AG04450 (cell line): ENCODE measurements at regions not wholly inside any gene's neighbourhood (a gene's known extent, or its start where the extent isn't known, plus 50 kb on each side); places are given as distances from the start of the nearest gene placed in this dataset.

Experiments
- CTCF ChIA-PET: fragments of 300-600, 350-600 bp; formaldehyde crosslinking; extraction: SDS; loops from one replicate; lab custom pipeline; 2022; ENCODE audit warnings: antibody characterized with exemption, inconsistent platforms; lab: Charles Lee
- POLR2A ChIA-PET: fragments of 350-600 bp; formaldehyde crosslinking; extraction: SDS; loops from one replicate; lab custom pipeline; 2021; ENCODE audit warnings: antibody characterized with exemption, inconsistent platforms; lab: Yijun Ruan, JAX
- DNase-seq: peaks from one replicate; pipeline ENCODE4 v3.0.0-alpha.2; 2011; ENCODE audit warnings: low read depth, low spot score
- H3K27ac ChIP-seq: one replicate; pipeline ENCODE4 v1.5.1; 2012; ENCODE audit warnings: low read depth, low read length, control low read depth
- H3K27me3 ChIP-seq: one replicate; pipeline ENCODE4 v1.6.0; 2012; ENCODE audit warnings: low read length; ENCODE audit not compliant: control insufficient read depth, insufficient read depth
- H3K4me3 ChIP-seq: 2 replicates; pipeline ENCODE4 v1.5.1; 2011; ENCODE audit warnings: mild to moderate bottlenecking, low read depth, low read length, control low read depth
- H3K9me3 ChIP-seq: 2 replicates; pipeline ENCODE4 v1.5.1; 2012; ENCODE audit warnings: low read length; ENCODE audit not compliant: control insufficient read depth, insufficient read depth
- TF ChIP-seq, protein P1 (sequence below): IDR thresholded peaks from 2 replicates; pipeline ENCODE4 v1.5.1; 2011; ENCODE audit warnings: low read depth, low read length, control low read depth, inconsistent platforms

DNA sequence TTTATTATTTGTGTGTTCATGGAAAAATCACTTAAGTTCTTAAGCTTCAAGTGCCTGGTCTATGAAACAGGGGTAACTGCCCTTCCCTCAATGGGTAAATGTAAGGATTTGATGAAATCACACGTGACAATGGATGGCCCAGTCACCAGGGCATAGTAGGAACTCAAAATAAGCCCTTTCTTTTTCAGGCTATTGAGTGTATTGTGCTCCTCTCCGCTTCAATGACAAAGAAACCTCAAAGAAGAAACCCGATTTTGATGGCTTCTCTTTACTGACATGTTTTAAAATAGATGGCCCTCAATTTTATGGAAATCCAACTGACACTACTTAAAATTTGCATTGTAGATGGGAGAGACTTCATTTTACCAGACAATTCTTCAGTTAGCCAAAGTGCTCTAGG is 543.5 kb downstream of the OMA1 start:
- Histone ChIP-seq H3K27me3 (no peaks in the 10 kb centered on the region), H3K27ac (no peak overlapping the region), H3K4me3 (no peak overlapping the region), H3K9me3 (no peaks in the 10 kb centered on the region)
- no peak for DNase-seq
- ChIA-PET POLR2A (no interaction called here), CTCF (interaction anchor here (1.5 kb wide), 1 partner anchor 15 kb away, joined by 3 read pairs; no protein-coding TSS in a partner anchor)
- TF ChIP-seq, protein P1, sequence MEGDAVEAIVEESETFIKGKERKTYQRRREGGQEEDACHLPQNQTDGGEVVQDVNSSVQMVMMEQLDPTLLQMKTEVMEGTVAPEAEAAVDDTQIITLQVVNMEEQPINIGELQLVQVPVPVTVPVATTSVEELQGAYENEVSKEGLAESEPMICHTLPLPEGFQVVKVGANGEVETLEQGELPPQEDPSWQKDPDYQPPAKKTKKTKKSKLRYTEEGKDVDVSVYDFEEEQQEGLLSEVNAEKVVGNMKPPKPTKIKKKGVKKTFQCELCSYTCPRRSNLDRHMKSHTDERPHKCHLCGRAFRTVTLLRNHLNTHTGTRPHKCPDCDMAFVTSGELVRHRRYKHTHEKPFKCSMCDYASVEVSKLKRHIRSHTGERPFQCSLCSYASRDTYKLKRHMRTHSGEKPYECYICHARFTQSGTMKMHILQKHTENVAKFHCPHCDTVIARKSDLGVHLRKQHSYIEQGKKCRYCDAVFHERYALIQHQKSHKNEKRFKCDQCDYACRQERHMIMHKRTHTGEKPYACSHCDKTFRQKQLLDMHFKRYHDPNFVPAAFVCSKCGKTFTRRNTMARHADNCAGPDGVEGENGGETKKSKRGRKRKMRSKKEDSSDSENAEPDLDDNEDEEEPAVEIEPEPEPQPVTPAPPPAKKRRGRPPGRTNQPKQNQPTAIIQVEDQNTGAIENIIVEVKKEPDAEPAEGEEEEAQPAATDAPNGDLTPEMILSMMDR = no peak

DNA sequence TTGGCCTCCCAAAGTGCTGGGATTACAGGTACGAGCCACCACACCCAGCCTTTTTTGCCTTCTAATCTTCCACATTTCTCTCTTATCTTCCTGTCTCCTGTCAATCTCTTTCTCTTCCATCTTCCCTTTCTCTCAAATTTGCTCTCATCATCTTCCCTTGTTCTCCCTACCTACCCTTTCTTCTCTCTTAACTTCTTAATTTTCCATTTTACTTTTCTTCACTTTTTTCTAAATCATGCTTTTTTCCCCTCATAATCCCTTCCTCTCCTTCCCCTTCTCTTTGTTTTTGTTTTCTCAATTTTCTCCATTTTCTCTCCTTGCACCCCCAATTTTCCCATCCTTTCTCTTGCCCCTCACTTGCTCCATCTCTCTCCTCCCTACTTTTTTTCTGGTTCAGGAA is 545.7 kb downstream of the OMA1 start:
- Histone ChIP-seq H3K27ac (no peak overlapping the region), H3K4me3 (no peak overlapping the region), H3K27me3 (no peaks in the 10 kb centered on the region), H3K9me3 (no peaks in the 10 kb centered on the region)
- TF ChIP-seq, protein P1 = no peak
- ChIA-PET POLR2A (no interaction called here), CTCF (no interaction called here)
- DNase-seq = no peak

DNA sequence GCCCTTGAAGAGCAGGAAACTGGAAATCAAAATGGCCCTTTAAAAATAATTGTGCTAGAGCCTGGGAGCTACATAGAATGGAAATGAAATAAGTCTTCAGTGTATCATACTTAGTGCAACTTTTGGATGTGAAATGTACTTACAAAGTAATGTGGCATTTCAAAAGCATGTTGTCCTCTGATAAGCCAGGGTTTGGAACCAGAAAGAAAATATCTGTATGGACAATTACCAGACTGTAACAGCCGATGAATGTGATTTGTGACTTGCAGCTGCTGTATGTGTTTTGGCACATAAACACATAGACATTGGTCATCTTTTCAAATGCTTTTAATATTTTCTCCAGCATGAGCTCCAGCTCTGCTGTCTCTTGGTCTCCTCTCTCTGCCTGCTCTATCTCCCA is 546.4 kb downstream of the OMA1 start:
- ChIA-PET CTCF (no interaction called here), POLR2A (no interaction called here)
- H3K9me3 ChIP-seq = no peaks in the 10 kb centered on the region
- TF ChIP-seq, protein P1 = no peak
- no peak overlapping the region for H3K27ac ChIP-seq
- no peaks in the 10 kb centered on the region for H3K27me3 ChIP-seq
- no peak for DNase-seq
- no peak overlapping the region for H3K4me3 ChIP-seq

DNA sequence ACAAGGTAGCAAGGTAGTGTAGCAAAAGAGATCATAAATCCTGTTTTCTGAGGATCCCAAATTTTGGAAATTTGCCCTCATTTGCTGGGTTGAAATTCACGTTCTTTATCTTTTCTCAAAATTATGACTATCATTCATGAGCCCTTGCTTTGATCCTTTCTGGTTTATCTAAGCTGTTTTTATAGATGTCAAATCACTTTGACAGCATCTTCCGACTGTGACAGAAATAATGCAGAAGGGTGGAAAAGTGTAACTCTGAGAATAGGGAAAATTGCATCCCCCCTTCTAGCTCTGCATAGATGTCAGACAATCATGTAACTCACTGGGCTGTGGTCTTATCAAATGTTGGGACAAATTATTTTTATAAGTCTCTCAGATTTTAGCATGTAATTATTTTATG is 550.1 kb downstream of the OMA1 start:
- ChIA-PET POLR2A (no interaction called here), CTCF (no interaction called here)
- H3K27ac ChIP-seq = no peak overlapping the region
- H3K4me3 ChIP-seq = no peak overlapping the region
- no peak for DNase-seq
- TF ChIP-seq, protein P1 = no peak
- H3K27me3 ChIP-seq = no peaks in the 10 kb centered on the region
- no peaks in the 10 kb centered on the region for H3K9me3 ChIP-seq

DNA sequence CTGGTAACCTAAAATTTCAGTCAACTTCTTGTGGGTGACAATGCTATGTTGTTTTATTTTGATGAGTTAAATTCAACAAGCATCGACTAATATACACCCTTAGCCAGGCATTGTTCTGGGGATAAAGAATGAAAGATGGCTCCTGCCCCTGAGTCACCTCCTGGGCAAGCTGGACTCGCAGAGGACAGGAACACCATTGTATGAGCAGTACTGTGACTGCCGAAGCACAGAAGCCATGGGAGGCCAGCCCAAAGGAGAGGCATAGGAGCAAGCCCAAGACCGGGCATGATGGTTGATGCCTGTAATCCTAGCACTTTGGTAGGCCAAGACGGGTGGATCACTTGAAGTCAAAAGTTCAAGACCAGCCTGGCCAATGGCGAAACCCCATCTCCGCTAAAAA is 555.2 kb downstream of the OMA1 start:
- no peak overlapping the region for H3K4me3 ChIP-seq
- ChIA-PET CTCF (no interaction called here), POLR2A (no interaction called here)
- DNase-seq = no peak
- H3K9me3 ChIP-seq = no peaks in the 10 kb centered on the region
- TF ChIP-seq, protein P1 = no peak
- no peaks in the 10 kb centered on the region for H3K27me3 ChIP-seq
- H3K27ac ChIP-seq = no peak overlapping the region
